AG09319 (cell line): ENCODE measurements at regions not wholly inside any gene's neighbourhood (a gene's known extent, or its start where the extent isn't known, plus 50 kb on each side); places are given as distances from the start of the nearest gene placed in this dataset.

ENCODE experiments used
- DNase-seq: peaks from one replicate; pipeline ENCODE4 v3.0.0-alpha.2; 2010; ENCODE audit warnings: low read depth; ENCODE audit errors: extremely low read depth
- CTCF ChIP-seq: IDR thresholded peaks from 2 replicates; pipeline ENCODE4 v1.5.1; 2011; ENCODE audit warnings: low read depth, mild to moderate bottlenecking, inconsistent platforms, low read length, moderate library complexity

GRCh38 chr18:38868757-38869156, 1303.2 kb upstream of the CELF4 start:
- TF ChIP-seq CTCF: no peak
- no peak for DNase-seq

- TF ChIP-seq CTCF: no peak
- no peak for DNase-seq
Observed at GRCh38 chr18:38867680-38868079, 1302.1 kb upstream of the CELF4 start.

- no peak for TF ChIP-seq CTCF
- DNase-seq: no peak
Observed at GRCh38 chr18:38851526-38851925, 1285.9 kb upstream of the CELF4 start.

- no peak for DNase-seq
- TF ChIP-seq CTCF: no peak
Observed at GRCh38 chr18:38847326-38847725, 1281.7 kb upstream of the CELF4 start.

- TF ChIP-seq CTCF: no peak
- DNase-seq: no peak
Observed at GRCh38 chr18:38843291-38843690, 1277.7 kb upstream of the CELF4 start.

GRCh38 chr18:38826247-38826646, 1260.6 kb upstream of the CELF4 start:
- TF ChIP-seq CTCF: no peak
- DNase-seq: no peak

- no peak for DNase-seq
Observed at GRCh38 chr18:38811209-38811608, 1245.6 kb upstream of the CELF4 start.

More at GRCh38 chr18:38811209-38811608, 1245.6 kb upstream of the CELF4 start:
- TF ChIP-seq CTCF: no peak
